Activated effector memory CD4-positive, alpha-beta T cell treated with Interleukin-2 at 50 U/mL for 16 hours (primary cell): ENCODE measurements at regions not wholly inside any gene's neighbourhood (a gene's known extent, or its start where the extent isn't known, plus 50 kb on each side); places are given as distances from the start of the nearest gene placed in this dataset.

Source experiments
- DNase-seq: peaks from one replicate; pipeline ENCODE4 v3.0.0-alpha.2; 2020

DNA sequence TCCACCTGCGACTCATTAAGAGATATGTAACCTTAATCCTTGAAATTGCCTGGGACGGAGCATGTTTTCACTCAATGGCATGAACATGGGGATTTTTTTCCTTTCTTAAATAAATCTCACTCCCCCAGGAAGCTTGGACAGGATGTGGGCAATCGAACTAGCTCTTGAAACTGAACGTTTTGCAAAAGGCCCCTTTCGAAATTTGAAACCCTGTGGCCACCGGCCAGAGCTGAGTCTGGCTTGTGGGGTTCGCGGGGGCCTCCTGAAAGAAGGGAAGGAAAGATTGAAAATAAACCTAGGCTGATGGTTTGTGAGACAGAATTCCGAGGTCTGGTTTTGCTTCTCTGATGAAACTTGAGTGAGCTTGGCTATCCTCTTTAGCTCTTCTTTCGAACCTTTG, 101.4 kb upstream of the RTL1 start:
- no peak for DNase-seq

GRCh38 chr14:101005447-101005846, 101.9 kb upstream of the RTL1 start:
- DNase-seq, result no peak

DNA sequence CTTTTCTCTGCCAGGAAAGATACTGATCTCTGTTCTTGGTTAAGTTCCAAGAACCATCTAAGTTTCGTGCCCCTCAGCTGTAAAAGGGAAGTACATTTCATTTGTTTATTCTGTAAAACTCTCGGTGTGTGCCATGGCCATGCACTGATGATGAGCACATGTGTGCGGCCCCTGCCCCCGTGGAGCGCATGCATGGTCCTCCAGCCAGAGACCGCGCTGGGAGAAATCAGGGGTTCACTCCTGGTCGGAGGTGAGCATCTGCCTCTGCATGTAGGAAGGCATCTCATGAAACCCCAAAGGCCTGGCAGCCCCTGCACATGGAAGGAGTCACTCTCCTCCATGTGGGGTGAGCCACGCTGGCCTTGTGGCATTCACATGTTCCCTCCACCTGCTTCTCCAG, 102.5 kb upstream of the RTL1 start:
- no peak for DNase-seq

- no peak for DNase-seq
Observed at GRCh38 chr14:101007004-101007614, 103.6 kb upstream of the RTL1 start.

GRCh38 chr14:101007765-101008164, 104.2 kb upstream of the RTL1 start:
- no peak for DNase-seq

- DNase-seq, result no peak
Observed at GRCh38 chr14:101008196-101008595, 104.7 kb upstream of the RTL1 start.

DNA sequence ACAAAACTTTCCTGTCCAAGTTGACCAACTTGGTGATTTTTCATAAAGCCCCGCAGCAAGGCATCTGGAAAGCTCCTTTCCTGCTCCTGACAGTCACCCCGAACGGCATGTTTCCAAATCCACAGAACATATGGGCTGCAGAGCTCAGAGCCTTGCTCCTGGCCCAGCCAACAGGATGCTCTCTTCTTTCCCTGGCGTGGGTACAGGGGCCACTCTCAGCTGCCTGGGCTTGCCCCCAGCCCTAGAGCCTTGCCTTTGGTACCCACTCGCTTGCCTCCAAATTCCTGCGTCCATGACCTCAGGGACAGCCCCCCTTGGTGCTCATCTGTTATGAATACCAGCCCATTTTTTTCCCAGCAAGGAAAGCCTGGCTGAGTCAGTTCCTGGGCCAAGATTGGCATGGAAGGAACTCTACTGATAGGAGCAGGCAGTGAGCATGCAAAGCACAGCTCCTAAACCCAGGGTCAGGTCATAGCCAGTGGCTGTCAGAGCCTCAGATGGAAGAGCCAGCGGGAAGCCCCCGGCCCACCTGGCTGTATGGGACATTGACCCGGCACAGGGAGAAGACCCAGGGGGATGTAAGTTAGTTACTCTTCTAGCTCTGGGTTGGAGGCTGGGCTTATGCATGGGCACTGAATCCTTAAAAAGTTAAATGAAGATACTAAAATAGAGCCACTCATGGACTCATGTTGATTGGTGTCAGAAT, 105.3 kb upstream of the RTL1 start:
- no peak for DNase-seq

- DNase-seq, result no peak
Observed at GRCh38 chr14:101009531-101009930, 106.0 kb upstream of the RTL1 start.

- no peak for DNase-seq
Observed at GRCh38 chr14:101010293-101010692, 106.8 kb upstream of the RTL1 start.

- DNase-seq, result no peak
Observed at GRCh38 chr14:101010835-101011234, 107.3 kb upstream of the RTL1 start.

- no peak for DNase-seq
Observed at GRCh38 chr14:101017209-101017608, 113.7 kb upstream of the RTL1 start.

DNA sequence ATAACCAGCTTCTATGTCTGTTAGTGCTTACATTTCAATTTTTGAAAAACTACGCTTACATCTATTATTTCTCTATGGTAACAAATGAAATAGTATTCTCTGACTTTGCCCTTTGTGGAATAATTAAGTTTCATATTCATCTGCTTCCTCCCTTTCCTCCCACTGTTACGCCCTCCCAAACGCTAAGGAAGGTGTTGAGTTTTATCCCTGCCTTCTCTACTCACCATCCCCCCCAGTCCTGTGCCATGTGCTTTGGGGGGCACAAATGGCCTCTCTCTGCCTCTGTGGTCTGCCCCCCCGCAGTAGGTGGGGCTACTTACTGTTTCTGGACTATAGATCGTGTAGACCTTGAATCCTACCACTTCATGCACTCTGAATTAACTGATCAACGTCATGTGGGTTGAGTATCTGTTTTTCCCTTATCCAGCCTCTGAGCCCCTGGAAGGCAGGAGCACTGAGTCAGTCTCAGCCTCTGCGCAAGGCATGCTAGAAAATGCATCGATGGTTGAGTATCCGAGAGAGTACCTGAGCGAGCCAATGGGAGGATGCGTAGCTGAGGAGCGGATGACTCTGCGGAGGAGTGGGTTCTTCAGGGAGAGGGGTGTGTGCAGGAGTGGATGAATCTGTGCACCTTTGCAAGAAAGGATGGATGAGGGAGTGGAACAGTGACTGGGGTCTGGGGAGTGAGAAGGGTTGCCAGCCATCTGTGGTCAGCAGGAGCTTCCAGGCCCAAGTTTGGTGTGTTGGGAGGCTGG, 114.5 kb upstream of the RTL1 start:
- no peak for DNase-seq

GRCh38 chr14:101018561-101019290, 115.2 kb upstream of the RTL1 start:
- no peak for DNase-seq

- DNase-seq, result no peak
Observed at GRCh38 chr14:101019541-101019940, 116.0 kb upstream of the RTL1 start.

GRCh38 chr14:101019990-101020710, 116.6 kb upstream of the RTL1 start:
- DNase-seq, result no peak

GRCh38 chr14:101020834-101021370, 117.4 kb upstream of the RTL1 start:
- no peak for DNase-seq

DNA sequence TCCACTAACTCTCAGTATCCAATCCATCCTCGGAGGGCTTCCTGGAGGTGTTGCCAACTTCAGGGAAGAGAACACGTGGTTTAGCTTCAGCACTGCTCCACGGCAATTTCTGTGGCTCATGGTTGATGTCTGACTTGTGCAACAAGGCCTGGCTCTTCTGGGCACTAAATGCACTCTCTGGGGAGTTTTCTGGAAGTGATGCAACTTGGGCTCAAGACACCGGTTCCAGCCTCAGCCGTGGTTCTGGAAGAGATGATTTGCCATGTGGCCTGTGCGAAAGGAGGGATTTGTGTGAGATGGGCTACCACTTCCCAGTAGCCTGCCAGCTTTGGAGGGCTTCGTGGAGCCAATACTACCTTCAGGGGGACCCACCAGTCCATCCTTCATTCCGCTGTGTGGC, 118.6 kb upstream of the RTL1 start:
- DNase-seq, result no peak

- DNase-seq, result no peak
Observed at GRCh38 chr14:101022916-101023435, 119.5 kb upstream of the RTL1 start.

- DNase-seq, result no peak
Observed at GRCh38 chr14:101024686-101025085, 121.2 kb upstream of the RTL1 start.

GRCh38 chr14:101025131-101025530, 121.6 kb upstream of the RTL1 start:
- no peak for DNase-seq

DNA sequence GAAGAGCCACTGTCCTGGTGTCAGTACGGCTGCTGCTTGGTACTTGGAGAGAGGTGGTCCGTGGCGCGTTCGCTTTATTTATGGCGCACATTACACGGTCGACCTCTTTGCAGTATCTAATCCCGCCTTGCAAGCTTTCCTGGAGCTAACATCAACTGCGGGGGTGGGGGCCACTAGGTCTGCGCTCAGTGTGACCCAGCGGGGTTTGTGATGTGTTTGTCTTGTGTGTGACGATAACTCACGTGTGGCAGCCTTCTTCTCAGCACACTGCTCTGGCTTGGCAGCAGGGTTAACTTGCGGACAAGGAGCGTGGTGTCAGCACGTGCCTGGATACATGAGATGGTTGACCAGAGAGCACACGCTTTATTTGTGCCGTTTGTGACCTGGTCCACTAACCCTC, 122.2 kb upstream of the RTL1 start:
- no peak for DNase-seq

GRCh38 chr14:101026341-101026740, 122.8 kb upstream of the RTL1 start:
- no peak for DNase-seq
